Thymus (tissue), 11 donors: ENCODE measurements at regions not wholly inside any gene's neighbourhood (a gene's known extent, or its start where the extent isn't known, plus 50 kb on each side); places are given as distances from the start of the nearest gene placed in this dataset.

ENCODE experiments used
- DNase-seq, 9 donors: peaks; one replicate each; pipeline ENCODE4 v3.0.0-alpha.2; 2013; ENCODE audit warnings: low spot score in 9 of 9, low read depth in 6 of 9, missing footprints in 1 of 9
- H3K27ac ChIP-seq, 2 donors: one replicate each; pipeline ENCODE4 v1.5.1; 2013; ENCODE audit warnings: control low read depth in 1 of 2, low read depth in 1 of 2, low read length in 1 of 2, mild to moderate bottlenecking in 1 of 2, moderate library complexity in 1 of 2
- H3K27me3 ChIP-seq, 2 donors: one replicate each; pipeline ENCODE4 v1.5.1; 2013; ENCODE audit warnings: low read length in 1 of 2; ENCODE audit not compliant: control insufficient read depth in 2 of 2, insufficient read depth in 1 of 2
- H3K36me3 ChIP-seq, 2 donors: one replicate each; pipeline ENCODE4 v1.5.1; 2013; ENCODE audit warnings: low read length in 1 of 2, mild to moderate bottlenecking in 1 of 2, moderate library complexity in 1 of 2; ENCODE audit not compliant: control insufficient read depth in 2 of 2, insufficient read depth in 2 of 2
- H3K4me1 ChIP-seq, 2 donors: one replicate each; pipeline ENCODE4 v1.5.1; 2013; ENCODE audit warnings: low read length in 2 of 2; ENCODE audit not compliant: control insufficient read depth in 2 of 2, insufficient read depth in 2 of 2
- H3K4me3 ChIP-seq, 2 donors: one replicate each; pipeline ENCODE4 v1.5.1; 2013; ENCODE audit warnings: low read length in 2 of 2, control low read depth in 1 of 2, mild to moderate bottlenecking in 1 of 2
- H3K9me3 ChIP-seq, 2 donors: one replicate each; pipeline ENCODE4 v1.5.1; 2013; ENCODE audit warnings: low read length in 1 of 2, mild to moderate bottlenecking in 1 of 2; ENCODE audit not compliant: control insufficient read depth in 2 of 2, insufficient read depth in 1 of 2
- WGBS: extraction: QIAGEN DNeasy Blood & Tissue Kit; methylation state at CpG from one replicate; pipeline ENCODE4 v1.1.7; 2013; 5-methylcytosine and 5-hydroxymethylcytosine counted together
- donor health status: healthy.

DNA sequence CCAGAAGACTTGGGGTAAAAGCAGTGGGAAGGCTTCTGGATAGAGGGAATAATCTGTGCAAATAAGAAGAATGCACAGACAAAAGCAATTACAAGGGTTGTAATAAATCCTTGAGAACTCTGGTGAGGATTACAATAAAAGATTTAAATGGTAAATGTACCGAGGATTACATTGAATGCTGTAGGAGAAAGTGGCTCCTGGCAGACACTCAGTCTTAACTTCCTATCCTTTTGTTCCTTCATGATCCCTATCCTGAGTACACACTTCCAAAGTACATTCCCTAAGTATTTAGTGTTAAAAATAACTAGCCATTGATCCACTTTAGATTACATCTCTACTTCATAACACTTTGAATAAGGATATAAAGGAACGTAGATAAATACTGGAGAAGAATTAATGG is 205.4 kb downstream of the SPATA18 start:
- DNase-seq: no peak
- 97% methylated on average over 2 of the region's 2 CpGs for WGBS
- Histone ChIP-seq H3K9me3 (peaks cover 0 to 1% of the 10 kb centered on the region in 2 donors), H3K4me3 (no peak overlapping the region), H3K4me1 (no peaks in the 10 kb centered on the region), H3K36me3 (no peaks in the 10 kb centered on the region), H3K27ac (no peak overlapping the region), H3K27me3 (no peaks in the 10 kb centered on the region)

DNA sequence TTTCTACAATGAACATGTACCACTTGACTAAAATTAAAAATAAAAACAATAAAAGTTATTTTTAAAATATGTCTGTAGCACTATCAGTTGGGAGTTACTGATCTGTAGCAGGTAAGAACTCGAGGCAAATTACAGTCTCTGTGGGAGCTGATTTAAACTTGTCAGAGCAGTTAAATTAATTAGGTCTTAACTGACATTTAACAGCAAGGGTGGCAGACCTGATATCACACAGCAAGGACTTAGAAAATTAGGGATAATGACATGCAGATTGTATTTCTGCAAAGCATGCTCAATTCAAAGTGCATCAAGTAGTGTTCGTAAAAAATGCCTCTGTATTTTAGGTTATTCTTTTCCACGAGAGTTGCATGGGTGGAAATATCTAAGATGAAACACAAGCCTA is 208.9 kb downstream of the SPATA18 start:
- DNase-seq: no peak
- Histone ChIP-seq H3K36me3 (no peaks in the 10 kb centered on the region), H3K4me1 (no peaks in the 10 kb centered on the region), H3K27me3 (no peaks in the 10 kb centered on the region), H3K4me3 (no peak overlapping the region), H3K27ac (no peak overlapping the region), H3K9me3 (peaks cover 0 to 1% of the 10 kb centered on the region in 2 donors)
- WGBS: 86% methylated on average over 3 of the region's 3 CpGs

DNA sequence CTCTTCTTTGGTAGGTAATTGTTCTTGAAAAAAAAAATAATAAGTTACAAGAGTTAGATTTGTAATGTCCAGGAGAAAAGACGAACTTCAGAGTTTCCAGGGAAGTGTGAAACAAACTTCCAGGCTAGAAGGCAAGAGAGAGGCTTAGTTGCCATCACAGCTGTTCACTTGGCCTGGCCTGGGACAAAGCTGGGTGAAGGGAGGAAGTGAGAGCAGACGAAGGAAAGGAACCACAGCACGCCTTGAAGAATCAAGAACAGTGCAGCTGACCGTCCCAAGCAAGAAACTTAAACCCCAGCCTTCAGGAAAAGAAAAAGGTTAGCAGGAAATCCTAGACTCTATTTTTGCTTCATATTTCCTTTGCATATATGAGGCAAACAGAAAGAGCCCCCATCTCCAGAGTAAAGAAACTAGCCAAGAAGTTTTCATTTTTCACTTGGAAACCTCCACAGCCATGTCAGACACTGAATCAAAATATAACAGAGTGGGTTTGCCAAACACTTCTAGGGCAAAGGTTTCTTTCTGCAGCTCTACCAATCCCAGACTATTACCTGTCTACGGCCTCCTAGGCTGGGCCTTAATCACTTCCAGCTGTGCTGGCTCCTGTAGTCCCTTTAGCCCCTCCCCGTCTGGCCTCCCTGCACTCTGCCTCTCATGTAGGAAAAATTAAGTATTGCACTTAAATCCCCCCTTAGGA is 209.6 kb downstream of the SPATA18 start:
- Histone ChIP-seq H3K9me3 (peaks cover 0 to 1% of the 10 kb centered on the region in 2 donors), H3K36me3 (no peaks in the 10 kb centered on the region)

DNA sequence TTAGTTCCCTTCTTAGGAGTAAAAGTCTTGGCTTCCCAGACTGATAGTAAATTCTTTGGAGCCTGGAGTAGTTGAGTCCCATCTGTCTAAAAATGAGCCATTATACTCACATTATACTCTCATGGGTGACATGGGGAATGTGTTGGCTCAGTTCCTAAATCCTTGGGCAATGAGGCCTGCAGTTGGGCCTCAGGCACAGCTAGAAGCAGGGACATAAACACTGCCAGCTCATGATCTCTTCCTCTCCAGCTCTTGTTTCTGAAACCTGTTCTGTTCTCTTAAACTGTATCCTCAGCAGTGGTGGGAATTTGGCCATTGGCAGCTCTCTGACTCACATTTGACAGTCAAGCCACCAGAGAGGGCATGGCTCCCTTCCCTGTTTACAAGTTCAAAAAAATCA is 212.5 kb downstream of the SPATA18 start:
- no peak overlapping the region for H3K4me3 ChIP-seq
- no peaks in the 10 kb centered on the region for H3K27me3 ChIP-seq
- no peaks in the 10 kb centered on the region for H3K4me1 ChIP-seq
- H3K9me3 ChIP-seq: peaks cover 0 to 1% of the 10 kb centered on the region in 2 donors
- H3K27ac ChIP-seq: no peak overlapping the region
- DNase-seq: no peak
- H3K36me3 ChIP-seq: no peaks in the 10 kb centered on the region

More for the DNA sequence above, 209.6 kb downstream of the SPATA18 start:
- H3K4me1 ChIP-seq: no peaks in the 10 kb centered on the region
- no peak overlapping the region for H3K27ac ChIP-seq
- no peak overlapping the region for H3K4me3 ChIP-seq
- DNase-seq: no peak
- WGBS: 33% methylated on average over 6 of the region's 6 CpGs
- no peaks in the 10 kb centered on the region for H3K27me3 ChIP-seq

DNA sequence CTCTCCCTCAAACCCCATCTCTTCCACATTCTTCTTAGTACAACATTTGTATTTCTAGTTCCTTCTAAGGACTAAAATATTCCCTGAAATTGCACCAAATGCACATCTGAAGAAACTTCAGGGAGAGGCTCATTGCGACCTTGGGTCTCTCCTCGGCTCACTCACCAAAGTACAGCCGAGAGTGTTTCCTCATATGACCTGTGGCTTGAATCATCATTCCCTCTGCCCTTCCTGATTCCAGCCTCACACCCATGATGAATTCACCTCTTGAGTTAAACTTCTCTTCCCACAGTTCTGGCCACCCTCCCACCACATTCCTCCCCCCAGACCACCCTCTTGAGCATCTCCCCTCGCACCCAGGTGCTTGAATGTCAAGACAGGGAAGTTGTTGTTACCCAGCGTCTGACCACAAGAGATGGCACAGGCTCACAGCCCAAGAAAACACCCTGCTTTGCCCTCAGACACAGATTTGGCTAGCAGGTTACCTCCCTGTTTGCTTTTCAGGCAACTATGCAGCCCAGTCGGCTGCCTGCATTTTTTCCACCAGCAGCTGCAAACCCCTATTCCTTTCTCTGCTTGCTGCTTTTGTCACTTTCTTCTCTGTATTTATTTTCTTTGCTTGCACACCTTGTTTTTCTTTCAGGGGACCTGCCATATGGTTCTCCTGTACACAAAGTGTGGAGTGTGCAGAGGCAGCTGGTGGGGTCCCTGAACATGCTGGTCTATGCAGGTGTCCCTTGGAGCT is 214.8 kb downstream of the SPATA18 start:
- H3K36me3 ChIP-seq: no peaks in the 10 kb centered on the region
- no peak for DNase-seq
- no peak overlapping the region for H3K27ac ChIP-seq
- H3K9me3 ChIP-seq: peaks cover 0 to 1% of the 10 kb centered on the region in 2 donors
- no peaks in the 10 kb centered on the region for H3K27me3 ChIP-seq
- no peaks in the 10 kb centered on the region for H3K4me1 ChIP-seq
- no peak overlapping the region for H3K4me3 ChIP-seq
- 76% methylated on average over 6 of the region's 6 CpGs for WGBS

- DNase-seq: no peak
- Histone ChIP-seq H3K4me1 (no peaks in the 10 kb centered on the region), H3K27me3 (no peaks in the 10 kb centered on the region), H3K4me3 (no peak overlapping the region), H3K36me3 (no peaks in the 10 kb centered on the region), H3K27ac (no peak overlapping the region), H3K9me3 (peaks cover 0 to 1% of the 10 kb centered on the region in 2 donors)
Observed at GRCh38 chr4:52266537-52267137, 215.5 kb downstream of the SPATA18 start.

DNA sequence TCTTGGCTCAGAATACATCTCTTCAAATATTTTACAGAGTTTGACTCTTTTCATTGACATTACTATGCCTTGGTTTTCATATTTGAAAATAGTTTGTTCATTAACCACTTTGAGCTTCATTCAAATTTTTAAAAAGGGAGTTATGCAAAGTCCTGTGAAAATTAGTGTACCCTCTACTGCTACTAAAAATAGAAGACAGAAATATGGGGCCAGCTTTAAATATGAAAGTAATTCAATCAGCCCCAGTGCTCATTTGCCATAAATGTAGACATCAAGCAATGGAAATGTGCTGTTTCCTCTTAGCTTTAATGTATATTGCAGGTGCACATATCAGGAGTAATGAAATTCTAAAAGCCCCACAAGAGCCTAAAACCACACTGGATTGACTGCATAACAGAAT is 218.7 kb downstream of the SPATA18 start:
- H3K36me3 ChIP-seq: no peaks in the 10 kb centered on the region
- H3K9me3 ChIP-seq: peaks cover 0 to 4% of the 10 kb centered on the region in 2 donors
- H3K4me1 ChIP-seq: no peaks in the 10 kb centered on the region
- no peaks in the 10 kb centered on the region for H3K27me3 ChIP-seq
- no peak for DNase-seq
- H3K4me3 ChIP-seq: no peak overlapping the region
- no peak overlapping the region for H3K27ac ChIP-seq

DNA sequence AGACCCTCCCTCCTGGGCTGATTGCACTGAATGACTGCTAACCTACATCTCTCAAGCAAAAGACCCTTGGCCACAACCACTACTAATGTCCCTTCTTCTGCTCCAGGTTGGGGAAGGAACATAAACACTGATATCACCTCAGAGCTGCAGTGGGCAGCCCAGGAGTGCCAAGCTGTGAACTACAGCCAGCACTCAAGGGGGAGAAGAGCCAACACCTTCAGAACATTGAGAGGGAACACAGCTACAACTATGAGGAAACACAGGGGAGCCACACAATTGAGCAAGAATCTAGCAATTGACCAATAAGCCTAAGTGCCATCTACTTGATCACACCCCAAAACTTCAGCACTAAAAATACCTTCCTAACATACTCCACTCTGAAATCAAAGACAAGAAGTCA is 222.8 kb downstream of the SPATA18 start:
- Histone ChIP-seq H3K9me3 (peaks cover 0 to 3% of the 10 kb centered on the region in 2 donors), H3K27ac (no peak overlapping the region), H3K27me3 (no peaks in the 10 kb centered on the region), H3K4me1 (no peaks in the 10 kb centered on the region), H3K4me3 (no peak overlapping the region), H3K36me3 (no peaks in the 10 kb centered on the region)
- DNase-seq: no peak

GRCh38 chr4:52288212-52288855 is 237.2 kb downstream of the SPATA18 start:
- 94% methylated on average over 4 of the region's 4 CpGs for WGBS

More at GRCh38 chr4:52288212-52288855, 237.2 kb downstream of the SPATA18 start:
- no peaks in the 10 kb centered on the region for H3K4me1 ChIP-seq
- H3K27ac ChIP-seq: no peak overlapping the region
- no peaks in the 10 kb centered on the region for H3K36me3 ChIP-seq
- H3K4me3 ChIP-seq: no peak overlapping the region
- no peaks in the 10 kb centered on the region for H3K9me3 ChIP-seq
- H3K27me3 ChIP-seq: no peaks in the 10 kb centered on the region
- no peak for DNase-seq
